Activated CD8-positive, alpha-beta memory T cell treated with anti-CD3 and anti-CD28 coated beads, Interleukin-2, amount 10 ng/mL, durations not matched to agents 7 days and 5 days (primary cell): ENCODE measurements at regions not wholly inside any gene's neighbourhood (a gene's known extent, or its start where the extent isn't known, plus 50 kb on each side); places are given as distances from the start of the nearest gene placed in this dataset.

Experiments
- ATAC-seq: fragments of 150-1000 bp; cut with Tn5 transposase; one replicate; pipeline ENCODE4 v1.10.0; 2021; ENCODE audit warnings: moderate library complexity
- CTCF ChIA-PET: fragments of 350-600 bp; sonication (Branson Sonifier 250); formaldehyde crosslinking; loops from one replicate; lab custom pipeline; 2021; ENCODE audit warnings: antibody characterized with exemption; lab: Charles Lee
- DNase-seq: peaks from one replicate; pipeline ENCODE4 v3.0.0-alpha.2; 2020
- H3K27ac Mint-ChIP-seq: one replicate; pipeline ENCODE4 v1.8.0; 2021; ENCODE audit warnings: mild to moderate bottlenecking, mixed read lengths
- H3K27me3 Mint-ChIP-seq: one replicate; pipeline ENCODE4 v1.8.0; 2021; ENCODE audit warnings: mixed read lengths
- H3K36me3 Mint-ChIP-seq: one replicate; pipeline ENCODE4 v1.8.0; 2021; ENCODE audit warnings: mild to moderate bottlenecking, mixed read lengths
- H3K4me1 Mint-ChIP-seq: one replicate; pipeline ENCODE4 v1.8.0; 2021; ENCODE audit warnings: mixed read lengths
- H3K4me3 Mint-ChIP-seq: one replicate; pipeline ENCODE4 v1.8.0; 2021; ENCODE audit warnings: mild to moderate bottlenecking, moderate library complexity, mixed read lengths
- H3K9me3 Mint-ChIP-seq: one replicate; pipeline ENCODE4 v1.8.0; 2022; ENCODE audit warnings: low read depth, mixed read lengths

GRCh38 chr13:63367522-63368198 lies 1952.0 kb upstream of the PCDH20 start:
- H3K4me3 Mint-ChIP-seq, result no peak overlapping the region
- DNase-seq (no peak), ATAC-seq (no peak)
- H3K4me1 Mint-ChIP-seq, result no peaks in the 10 kb centered on the region
- CTCF ChIA-PET, result no interaction called here
- no peak overlapping the region for H3K27ac Mint-ChIP-seq
- H3K27me3 Mint-ChIP-seq, result no peaks in the 10 kb centered on the region
- H3K9me3 Mint-ChIP-seq, result peaks cover 6% of the 10 kb centered on the region
- H3K36me3 Mint-ChIP-seq, result no peaks in the 10 kb centered on the region

GRCh38 chr13:63364159-63364558 lies 1948.5 kb upstream of the PCDH20 start:
- no peak overlapping the region for H3K27ac Mint-ChIP-seq
- ATAC-seq (no peak), DNase-seq (no peak)
- no peaks in the 10 kb centered on the region for H3K4me1 Mint-ChIP-seq
- no peaks in the 10 kb centered on the region for H3K36me3 Mint-ChIP-seq
- H3K4me3 Mint-ChIP-seq, result no peak overlapping the region
- no peaks in the 10 kb centered on the region for H3K27me3 Mint-ChIP-seq
- CTCF ChIA-PET, result no interaction called here
- H3K9me3 Mint-ChIP-seq, result peaks cover 2% of the 10 kb centered on the region

GRCh38 chr13:63351533-63351932 lies 1935.9 kb upstream of the PCDH20 start:
- peaks cover 2% of the 10 kb centered on the region for H3K9me3 Mint-ChIP-seq
- H3K27me3 Mint-ChIP-seq, result no peaks in the 10 kb centered on the region
- CTCF ChIA-PET, result no interaction called here
- no peaks in the 10 kb centered on the region for H3K4me1 Mint-ChIP-seq
- no peak for DNase-seq
- ATAC-seq, result no peak
- no peak overlapping the region for H3K4me3 Mint-ChIP-seq
- no peaks in the 10 kb centered on the region for H3K36me3 Mint-ChIP-seq
- H3K27ac Mint-ChIP-seq, result no peak overlapping the region

GRCh38 chr13:63351081-63351480 lies 1935.4 kb upstream of the PCDH20 start:
- ATAC-seq (no peak), DNase-seq (no peak)
- Mint-ChIP-seq H3K27ac (no peak overlapping the region), H3K4me3 (no peak overlapping the region), H3K36me3 (no peaks in the 10 kb centered on the region), H3K4me1 (no peaks in the 10 kb centered on the region), H3K9me3 (peaks cover 2% of the 10 kb centered on the region), H3K27me3 (no peaks in the 10 kb centered on the region)
- CTCF ChIA-PET, result no interaction called here

GRCh38 chr13:63345835-63346234 lies 1930.2 kb upstream of the PCDH20 start:
- Mint-ChIP-seq H3K36me3 (no peaks in the 10 kb centered on the region), H3K27ac (no peak overlapping the region), H3K9me3 (peaks cover 5% of the 10 kb centered on the region), H3K4me3 (no peak overlapping the region), H3K4me1 (no peaks in the 10 kb centered on the region), H3K27me3 (no peaks in the 10 kb centered on the region)
- DNase-seq, result no peak
- CTCF ChIA-PET, result no interaction called here
- ATAC-seq, result no peak

- H3K4me3 Mint-ChIP-seq, result no peak overlapping the region
- CTCF ChIA-PET, result no interaction called here
- no peak overlapping the region for H3K27ac Mint-ChIP-seq
- peaks cover 5% of the 10 kb centered on the region for H3K9me3 Mint-ChIP-seq
- no peaks in the 10 kb centered on the region for H3K36me3 Mint-ChIP-seq
- H3K4me1 Mint-ChIP-seq, result no peaks in the 10 kb centered on the region
- ATAC-seq (no peak), DNase-seq (no peak)
- H3K27me3 Mint-ChIP-seq, result no peaks in the 10 kb centered on the region
Measured at GRCh38 chr13:63344711-63345110, 1929.1 kb upstream of the PCDH20 start.

GRCh38 chr13:63337921-63338320 lies 1922.3 kb upstream of the PCDH20 start:
- CTCF ChIA-PET, result no interaction called here
- peaks cover 12% of the 10 kb centered on the region for H3K9me3 Mint-ChIP-seq
- H3K4me3 Mint-ChIP-seq, result no peak overlapping the region
- H3K4me1 Mint-ChIP-seq, result no peaks in the 10 kb centered on the region
- H3K36me3 Mint-ChIP-seq, result no peaks in the 10 kb centered on the region
- H3K27ac Mint-ChIP-seq, result no peak overlapping the region
- no peaks in the 10 kb centered on the region for H3K27me3 Mint-ChIP-seq
- DNase-seq (no peak), ATAC-seq (no peak)

GRCh38 chr13:63337041-63337440 lies 1921.4 kb upstream of the PCDH20 start:
- H3K4me1 Mint-ChIP-seq, result no peaks in the 10 kb centered on the region
- peaks cover 13% of the 10 kb centered on the region for H3K9me3 Mint-ChIP-seq
- no peaks in the 10 kb centered on the region for H3K36me3 Mint-ChIP-seq
- DNase-seq (no peak), ATAC-seq (no peak)
- no peak overlapping the region for H3K27ac Mint-ChIP-seq
- CTCF ChIA-PET, result no interaction called here
- H3K4me3 Mint-ChIP-seq, result no peak overlapping the region
- H3K27me3 Mint-ChIP-seq, result no peaks in the 10 kb centered on the region

- no peaks in the 10 kb centered on the region for H3K36me3 Mint-ChIP-seq
- peaks cover 13% of the 10 kb centered on the region for H3K9me3 Mint-ChIP-seq
- no peak overlapping the region for H3K27ac Mint-ChIP-seq
- ATAC-seq (no peak), DNase-seq (no peak)
- CTCF ChIA-PET, result no interaction called here
- H3K4me1 Mint-ChIP-seq, result no peaks in the 10 kb centered on the region
- H3K27me3 Mint-ChIP-seq, result no peaks in the 10 kb centered on the region
- H3K4me3 Mint-ChIP-seq, result no peak overlapping the region
Measured at GRCh38 chr13:63336549-63336948, 1920.9 kb upstream of the PCDH20 start.

GRCh38 chr13:63327584-63327983 lies 1911.9 kb upstream of the PCDH20 start:
- H3K36me3 Mint-ChIP-seq, result no peaks in the 10 kb centered on the region
- CTCF ChIA-PET, result no interaction called here

GRCh38 chr13:63323441-63323840 lies 1907.8 kb upstream of the PCDH20 start:
- H3K4me3 Mint-ChIP-seq, result no peak overlapping the region
- no peaks in the 10 kb centered on the region for H3K36me3 Mint-ChIP-seq
- CTCF ChIA-PET, result no interaction called here
- ATAC-seq (no peak), DNase-seq (no peak)
- no peaks in the 10 kb centered on the region for H3K4me1 Mint-ChIP-seq
- H3K27ac Mint-ChIP-seq, result no peak overlapping the region
- H3K27me3 Mint-ChIP-seq, result no peaks in the 10 kb centered on the region
- H3K9me3 Mint-ChIP-seq, result peaks cover 9% of the 10 kb centered on the region

More at GRCh38 chr13:63327584-63327983, 1911.9 kb upstream of the PCDH20 start:
- DNase-seq, result no peak
- Mint-ChIP-seq H3K4me1 (no peaks in the 10 kb centered on the region), H3K4me3 (no peak overlapping the region), H3K27ac (no peak overlapping the region), H3K27me3 (no peaks in the 10 kb centered on the region), H3K9me3 (peaks cover 8% of the 10 kb centered on the region)
- no peak for ATAC-seq

- H3K36me3 Mint-ChIP-seq, result no peaks in the 10 kb centered on the region
- H3K27me3 Mint-ChIP-seq, result no peaks in the 10 kb centered on the region
- CTCF ChIA-PET, result no interaction called here
- ATAC-seq (no peak), DNase-seq (no peak)
- H3K4me3 Mint-ChIP-seq, result no peak overlapping the region
- no peak overlapping the region for H3K27ac Mint-ChIP-seq
- H3K4me1 Mint-ChIP-seq, result no peaks in the 10 kb centered on the region
- H3K9me3 Mint-ChIP-seq, result peaks cover 4% of the 10 kb centered on the region
Measured at GRCh38 chr13:63311587-63311986, 1895.9 kb upstream of the PCDH20 start.

- Mint-ChIP-seq H3K27ac (no peak overlapping the region), H3K4me3 (no peak overlapping the region), H3K36me3 (no peaks in the 10 kb centered on the region), H3K9me3 (peaks cover 7% of the 10 kb centered on the region), H3K27me3 (no peaks in the 10 kb centered on the region), H3K4me1 (no peaks in the 10 kb centered on the region)
- ATAC-seq, result no peak
- CTCF ChIA-PET, result no interaction called here
- no peak for DNase-seq
Measured at GRCh38 chr13:63308549-63309165, 1893.0 kb upstream of the PCDH20 start.

GRCh38 chr13:63307228-63307627 lies 1891.6 kb upstream of the PCDH20 start:
- H3K36me3 Mint-ChIP-seq, result no peaks in the 10 kb centered on the region
- no peaks in the 10 kb centered on the region for H3K4me1 Mint-ChIP-seq
- ATAC-seq (no peak), DNase-seq (no peak)
- no peak overlapping the region for H3K4me3 Mint-ChIP-seq
- H3K9me3 Mint-ChIP-seq, result peaks cover 7% of the 10 kb centered on the region
- CTCF ChIA-PET, result no interaction called here
- H3K27ac Mint-ChIP-seq, result no peak overlapping the region
- no peaks in the 10 kb centered on the region for H3K27me3 Mint-ChIP-seq
